C4-2B (cell line): ENCODE measurements at regions not wholly inside any gene's neighbourhood (a gene's known extent, or its start where the extent isn't known, plus 50 kb on each side); places are given as distances from the start of the nearest gene placed in this dataset.

ENCODE experiments used
- CTCF ChIP-seq: fragments of 450-650 bp; conservative IDR thresholded peaks from 2 replicates; pipeline ENCODE4 v1.5.1; 2017; ENCODE audit warnings: mild to moderate bottlenecking
- ZFX ChIP-seq: fragments of 450-650 bp; IDR thresholded peaks from 2 replicates; pipeline ENCODE4 v1.6.1; 2017

- TF ChIP-seq CTCF: no peak
- no peak for TF ChIP-seq ZFX
These were observed 229.7 kb upstream of the KCND2 start for GRCh38 chr7:120043250-120043649.
